HCT116 (cell line): ENCODE measurements at regions not wholly inside any gene's neighbourhood (a gene's known extent, or its start where the extent isn't known, plus 50 kb on each side); places are given as distances from the start of the nearest gene placed in this dataset.

ENCODE experiments used
- ATF3 ChIP-seq: IDR thresholded peaks from 2 replicates; pipeline ENCODE4 v1.6.1; 2012
- CTCF ChIP-seq, 3 experiments: fragments of 200-600 bp in 1 of 3; sonication (generic) in 1 of 3; IDR thresholded peaks in 2 of 3; conservative IDR thresholded peaks in 1 of 3; 2 replicates each; pipeline ENCODE4 v1.5.1; 2012 to 2017; ENCODE audit warnings: low read depth in 2 of 3, low read length in 2 of 3, antibody characterized with exemption in 1 of 3, borderline replicate concordance in 1 of 3, control low read depth in 1 of 3, mild to moderate bottlenecking in 1 of 3, mixed read lengths in 1 of 3, mixed run types in 1 of 3, moderate library complexity in 1 of 3; ENCODE audit not compliant: insufficient read depth in 1 of 3
- FOSL1 ChIP-seq: IDR thresholded peaks from 2 replicates; pipeline ENCODE4 v1.6.1; 2012; ENCODE audit warnings: low read depth
- POLR2AphosphoS5 ChIP-seq: IDR thresholded peaks from 2 replicates; pipeline ENCODE4 v1.6.1; 2011; ENCODE audit warnings: mild to moderate bottlenecking, low read depth, low read length, moderate library complexity
- YY1 ChIP-seq: IDR thresholded peaks from 2 replicates; pipeline ENCODE4 v1.6.1; 2011; ENCODE audit warnings: low read length, low read depth, moderate library complexity, mild to moderate bottlenecking; ENCODE audit not compliant: insufficient replicate concordance; ENCODE audit errors: extremely low read depth
- TF ChIP-seq, protein P1 (sequence below): IDR thresholded peaks from 2 replicates; pipeline ENCODE4 v1.6.1; 2012

DNA sequence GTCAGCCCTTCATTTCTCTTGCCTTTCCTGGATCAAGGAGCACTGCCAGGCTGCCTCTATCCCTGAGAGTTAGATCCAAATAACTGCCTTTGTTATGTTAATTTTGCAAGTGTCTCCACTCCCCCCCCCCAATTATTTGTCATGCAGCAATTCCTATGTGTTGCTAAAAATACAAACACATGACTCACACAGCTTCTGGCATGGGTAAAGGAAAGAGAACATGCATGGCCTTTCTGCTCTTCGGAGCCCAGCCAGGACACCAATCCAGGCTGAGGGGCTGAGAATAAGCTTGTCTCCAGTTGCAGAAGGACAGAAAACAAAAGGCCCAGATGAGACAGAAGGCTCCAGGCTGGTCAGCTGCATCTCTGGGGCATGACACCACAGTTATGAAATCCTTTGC, 148.0 kb upstream of the TNRC6C start:
- TF ChIP-seq POLR2AphosphoS5 (no peak), CTCF (IDR thresholded peaks at IDR 0.05 in 2 of 3, conservative IDR thresholded peaks at IDR 0.05 in 1 of 3; ENCODE audit: borderline replicate concordance in 1 of 3, insufficient read depth in 1 of 3, low read depth in 2 of 3, low read length in 2 of 3) (no peak), YY1 (no peak), ATF3 (no peak), FOSL1 (no peak)
- TF ChIP-seq, protein P1, sequence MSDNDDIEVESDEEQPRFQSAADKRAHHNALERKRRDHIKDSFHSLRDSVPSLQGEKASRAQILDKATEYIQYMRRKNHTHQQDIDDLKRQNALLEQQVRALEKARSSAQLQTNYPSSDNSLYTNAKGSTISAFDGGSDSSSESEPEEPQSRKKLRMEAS, result no peak
